Retinal pigment epithelial cell (primary cell): ENCODE measurements at regions not wholly inside any gene's neighbourhood (a gene's known extent, or its start where the extent isn't known, plus 50 kb on each side); places are given as distances from the start of the nearest gene placed in this dataset.

Source experiments
- DNase-seq: peaks from one replicate; pipeline ENCODE4 v3.0.0-alpha.2; 2010; ENCODE audit warnings: low read depth
- H3K4me3 ChIP-seq: 2 replicates; pipeline ENCODE4 v1.5.1; 2011; ENCODE audit warnings: mild to moderate bottlenecking, low read length, control low read depth, moderate library complexity
- TF ChIP-seq, protein P1 (sequence below): conservative IDR thresholded peaks from 2 replicates; pipeline ENCODE4 v1.5.1; 2011; ENCODE audit warnings: low read depth, low read length, control low read depth, inconsistent platforms

DNA sequence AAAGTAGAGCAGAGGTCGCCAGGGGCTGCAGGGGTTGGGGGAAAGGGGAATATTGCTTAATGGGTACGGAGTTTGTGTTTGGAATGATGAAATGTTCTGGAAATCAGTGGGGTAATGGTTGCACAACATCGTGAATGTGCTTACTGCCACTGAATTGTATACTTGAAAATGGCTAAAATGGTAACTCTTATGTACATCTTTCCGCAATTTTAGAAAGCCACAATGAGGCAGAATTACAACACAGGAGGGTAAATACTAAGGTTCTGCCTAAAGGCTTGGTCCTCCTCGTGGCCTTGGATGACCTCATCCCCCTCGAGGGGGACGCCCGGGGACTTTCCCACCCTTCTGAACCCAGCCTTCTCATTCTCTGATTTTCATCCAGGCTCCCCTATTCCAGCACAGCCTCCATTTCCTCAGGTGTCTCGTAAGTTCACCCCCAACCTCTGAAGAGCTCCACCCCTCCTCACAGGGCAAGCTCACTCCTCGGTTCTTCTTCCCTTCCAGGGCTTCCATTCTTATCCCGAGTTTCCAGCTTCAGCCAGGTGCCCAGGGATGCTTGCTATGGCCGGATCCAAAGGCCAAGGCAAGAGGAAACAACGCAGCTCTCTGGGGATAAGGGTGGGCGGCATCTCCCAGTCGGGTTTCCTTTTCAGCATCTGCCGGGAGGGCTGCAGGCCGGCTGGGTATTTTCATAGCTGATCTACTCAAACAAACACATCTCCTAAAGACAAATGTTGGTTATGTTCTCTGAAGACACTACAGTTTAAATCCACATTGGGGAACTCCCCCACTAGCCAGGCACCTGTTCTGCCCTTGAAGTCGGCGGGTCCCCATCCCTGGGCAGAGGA, 71.3 kb upstream of the ACSL1 start:
- TF ChIP-seq, protein P1, sequence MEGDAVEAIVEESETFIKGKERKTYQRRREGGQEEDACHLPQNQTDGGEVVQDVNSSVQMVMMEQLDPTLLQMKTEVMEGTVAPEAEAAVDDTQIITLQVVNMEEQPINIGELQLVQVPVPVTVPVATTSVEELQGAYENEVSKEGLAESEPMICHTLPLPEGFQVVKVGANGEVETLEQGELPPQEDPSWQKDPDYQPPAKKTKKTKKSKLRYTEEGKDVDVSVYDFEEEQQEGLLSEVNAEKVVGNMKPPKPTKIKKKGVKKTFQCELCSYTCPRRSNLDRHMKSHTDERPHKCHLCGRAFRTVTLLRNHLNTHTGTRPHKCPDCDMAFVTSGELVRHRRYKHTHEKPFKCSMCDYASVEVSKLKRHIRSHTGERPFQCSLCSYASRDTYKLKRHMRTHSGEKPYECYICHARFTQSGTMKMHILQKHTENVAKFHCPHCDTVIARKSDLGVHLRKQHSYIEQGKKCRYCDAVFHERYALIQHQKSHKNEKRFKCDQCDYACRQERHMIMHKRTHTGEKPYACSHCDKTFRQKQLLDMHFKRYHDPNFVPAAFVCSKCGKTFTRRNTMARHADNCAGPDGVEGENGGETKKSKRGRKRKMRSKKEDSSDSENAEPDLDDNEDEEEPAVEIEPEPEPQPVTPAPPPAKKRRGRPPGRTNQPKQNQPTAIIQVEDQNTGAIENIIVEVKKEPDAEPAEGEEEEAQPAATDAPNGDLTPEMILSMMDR: no peak
- H3K4me3 ChIP-seq: no peak overlapping the region
- no peak for DNase-seq

DNA sequence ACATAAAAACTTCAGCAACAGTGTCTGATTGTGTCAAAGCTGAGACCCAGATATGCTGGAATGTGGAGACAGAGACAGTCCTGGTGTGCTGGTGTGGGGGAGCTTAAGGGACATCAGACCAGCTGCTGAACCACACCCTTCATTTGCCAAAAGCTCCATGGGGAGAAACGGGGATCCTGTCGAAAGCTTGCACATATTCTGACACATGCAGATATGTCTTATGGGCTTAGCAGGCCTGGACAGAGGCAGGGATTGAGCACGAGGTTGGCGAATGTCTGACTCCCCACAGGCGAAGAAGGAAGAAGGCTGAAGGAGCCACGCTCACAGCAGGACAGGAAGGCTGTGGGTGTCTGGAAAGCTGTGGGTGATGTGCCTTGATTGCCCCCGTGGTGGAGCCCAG, 72.1 kb upstream of the ACSL1 start:
- no peak overlapping the region for H3K4me3 ChIP-seq
- no peak for DNase-seq
- TF ChIP-seq, protein P1: no peak

GRCh38 chr4:184898793-184899192, 73.0 kb upstream of the ACSL1 start:
- DNase-seq: no peak
- no peak overlapping the region for H3K4me3 ChIP-seq
- TF ChIP-seq, protein P1: no peak

GRCh38 chr4:184899261-184900134, 73.7 kb upstream of the ACSL1 start:
- DNase-seq: no peak
- no peak overlapping the region for H3K4me3 ChIP-seq
- TF ChIP-seq, protein P1: no peak

GRCh38 chr4:184900184-184900583, 74.4 kb upstream of the ACSL1 start:
- TF ChIP-seq, protein P1: no peak
- no peak for DNase-seq

GRCh38 chr4:184902550-184902949, 76.8 kb upstream of the ACSL1 start:
- TF ChIP-seq, protein P1: no peak
- no peak for DNase-seq
- no peak overlapping the region for H3K4me3 ChIP-seq

More at GRCh38 chr4:184900184-184900583, 74.4 kb upstream of the ACSL1 start:
- H3K4me3 ChIP-seq: no peak overlapping the region
